GM10266 (cell line): ENCODE measurements at regions not wholly inside any gene's neighbourhood (a gene's known extent, or its start where the extent isn't known, plus 50 kb on each side); places are given as distances from the start of the nearest gene placed in this dataset.
"Not testable (repeated sequence)": the region's sequence is repeated elsewhere in the genome, so short reads cannot be mapped to it uniquely, and the experiment has no call there.

Experiments used
- DNase-seq: peaks from one replicate; pipeline ENCODE4 v3.0.0; 2012; ENCODE audit errors: extremely low spot score
- TF ChIP-seq, protein P1 (sequence below): IDR thresholded peaks from 2 replicates; pipeline ENCODE4 v1.5.1; 2012; ENCODE audit warnings: mild to moderate bottlenecking, low read depth; ENCODE audit not compliant: control insufficient read depth, insufficient read depth; ENCODE audit errors: missing control alignments

- DNase-seq: no peak
- TF ChIP-seq, protein P1, sequence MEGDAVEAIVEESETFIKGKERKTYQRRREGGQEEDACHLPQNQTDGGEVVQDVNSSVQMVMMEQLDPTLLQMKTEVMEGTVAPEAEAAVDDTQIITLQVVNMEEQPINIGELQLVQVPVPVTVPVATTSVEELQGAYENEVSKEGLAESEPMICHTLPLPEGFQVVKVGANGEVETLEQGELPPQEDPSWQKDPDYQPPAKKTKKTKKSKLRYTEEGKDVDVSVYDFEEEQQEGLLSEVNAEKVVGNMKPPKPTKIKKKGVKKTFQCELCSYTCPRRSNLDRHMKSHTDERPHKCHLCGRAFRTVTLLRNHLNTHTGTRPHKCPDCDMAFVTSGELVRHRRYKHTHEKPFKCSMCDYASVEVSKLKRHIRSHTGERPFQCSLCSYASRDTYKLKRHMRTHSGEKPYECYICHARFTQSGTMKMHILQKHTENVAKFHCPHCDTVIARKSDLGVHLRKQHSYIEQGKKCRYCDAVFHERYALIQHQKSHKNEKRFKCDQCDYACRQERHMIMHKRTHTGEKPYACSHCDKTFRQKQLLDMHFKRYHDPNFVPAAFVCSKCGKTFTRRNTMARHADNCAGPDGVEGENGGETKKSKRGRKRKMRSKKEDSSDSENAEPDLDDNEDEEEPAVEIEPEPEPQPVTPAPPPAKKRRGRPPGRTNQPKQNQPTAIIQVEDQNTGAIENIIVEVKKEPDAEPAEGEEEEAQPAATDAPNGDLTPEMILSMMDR: no peak
Observed at GRCh38 chr5:25418319-25418859, 773.6 kb upstream of the CDH10 start.

GRCh38 chr5:25416960-25417359 lies 772.2 kb upstream of the CDH10 start:
- TF ChIP-seq, protein P1: no peak
- DNase-seq: no peak

DNA sequence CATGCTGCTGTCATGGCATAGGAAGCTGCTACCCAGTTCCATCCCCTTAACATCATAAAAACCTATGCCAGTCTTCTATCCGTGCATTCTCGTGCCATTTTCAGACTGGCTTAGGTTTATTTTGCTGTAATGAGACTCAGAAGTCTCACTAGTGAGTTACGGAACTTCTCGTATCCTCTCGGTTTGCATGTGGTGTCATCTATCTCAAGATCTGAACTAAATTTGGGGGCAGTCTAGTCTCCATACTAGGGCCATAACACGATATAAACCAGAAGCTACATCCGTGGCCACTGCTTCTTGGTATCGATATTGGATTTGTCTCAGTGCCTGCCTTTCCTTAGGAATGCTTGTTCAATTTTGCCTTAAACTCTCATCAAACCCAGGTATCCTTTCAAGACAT lies 771.2 kb upstream of the CDH10 start:
- no peak for DNase-seq
- TF ChIP-seq, protein P1: no peak

GRCh38 chr5:25414742-25415141 lies 770.0 kb upstream of the CDH10 start:
- no peak for DNase-seq
- TF ChIP-seq, protein P1: no peak

GRCh38 chr5:25412116-25412661 lies 767.4 kb upstream of the CDH10 start:
- no peak for DNase-seq
- TF ChIP-seq, protein P1: no peak

DNA sequence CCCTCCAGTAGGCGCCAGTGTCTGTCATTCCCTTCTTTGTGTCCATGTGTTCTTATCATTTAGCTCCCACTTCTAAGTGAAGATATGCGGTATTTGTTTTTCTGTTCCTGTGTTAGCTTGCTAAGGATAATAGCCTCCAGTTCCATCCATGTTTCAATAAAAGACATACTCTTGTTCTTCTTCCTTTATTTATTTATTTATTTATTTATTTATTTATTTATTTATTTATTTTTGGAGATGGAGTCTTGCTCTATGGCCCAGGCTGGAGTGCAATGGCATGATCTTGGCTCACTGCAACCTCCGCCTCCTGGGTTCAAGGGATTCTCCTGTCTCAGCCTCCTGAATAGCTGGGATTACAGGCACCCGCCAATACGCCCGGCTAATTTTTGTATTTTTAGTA lies 762.6 kb upstream of the CDH10 start:
- not testable (repeated sequence) for DNase-seq

GRCh38 chr5:25405850-25406249 lies 761.1 kb upstream of the CDH10 start:
- DNase-seq: no peak
- TF ChIP-seq, protein P1: no peak

DNA sequence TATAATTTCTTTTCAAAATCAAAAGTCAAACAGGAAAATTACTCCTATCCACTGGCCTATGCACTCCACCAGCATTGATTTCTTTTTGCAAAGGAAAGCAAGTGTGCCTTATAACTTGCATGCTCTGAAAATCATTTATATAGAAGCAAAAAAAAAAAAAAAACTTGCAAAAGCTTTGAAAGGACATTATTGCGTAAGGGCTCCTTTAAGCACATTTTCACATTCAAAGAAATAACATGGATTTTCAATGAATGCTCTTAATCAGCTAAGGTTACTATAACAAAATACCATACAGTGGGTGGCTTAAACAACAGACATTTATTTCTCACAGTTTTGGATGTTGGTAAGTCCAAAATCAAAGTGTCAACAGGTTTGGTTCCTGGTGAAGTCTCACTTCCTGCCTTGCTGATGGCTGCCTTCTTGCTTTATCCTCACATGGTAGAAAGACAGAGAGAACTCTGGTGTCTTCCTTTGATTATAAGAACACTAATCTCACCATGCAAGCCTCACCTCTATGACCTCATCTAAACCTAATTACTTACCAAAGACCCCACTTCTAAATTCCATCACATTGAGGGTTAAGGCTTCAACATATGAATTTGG lies 755.2 kb upstream of the CDH10 start:
- DNase-seq: no peak
- TF ChIP-seq, protein P1: no peak
